ENCODE measurements at regions not wholly inside any gene's neighbourhood (a gene's known extent, or its start where the extent isn't known, plus 50 kb on each side); places are given as distances from the start of the nearest gene placed in this dataset.

GRCh38 chr22:26851125-26851524 is 193.7 kb downstream of the MIAT start:
- H3K56ac ChIP-seq (replicated peaks; ENCODE audit: insufficient read length, low read depth, low read length) = no peak overlapping the region
- no peak for FAIRE-seq
- H3K4ac ChIP-seq (replicated peaks; ENCODE audit: insufficient read length, low read depth, low read length) = no peak overlapping the region
- H3K27me3 ChIP-seq (replicated peaks in 1 of 4; ENCODE audit: control insufficient read depth in 3 of 4, extremely low read depth in 1 of 4, insufficient read depth in 3 of 4, low read length in 3 of 4) = no peaks in the 10 kb centered on the region
- H2BK15ac ChIP-seq (ENCODE audit: low read length) = no peak overlapping the region
- no peaks in the 10 kb centered on the region for H3K36me3 ChIP-seq (ENCODE audit: control insufficient read depth in 2 of 4, insufficient read depth in 4 of 4, low read length in 3 of 4)
- H3K4me1 ChIP-seq (replicated peaks in 1 of 4; ENCODE audit: control insufficient read depth in 3 of 4, insufficient read depth in 4 of 4, low read length in 3 of 4) = peaks cover 0 to 3% (median 0%) of the 10 kb centered on the region in 4 experiments; a peak in 1 of 7 replicates
- no peak overlapping the region for H4K8ac ChIP-seq (ENCODE audit: extremely low read depth, insufficient read depth, low read length)
- DNase-seq (ENCODE audit: low read depth in 1 of 2, low spot score in 2 of 2) = peak in 1 of 2 experiments; percentile 6
- H3K79me2 ChIP-seq (ENCODE audit: control insufficient read depth in 1 of 2, insufficient read depth in 2 of 2, low read length in 2 of 2) = no peaks in the 10 kb centered on the region
- H2AFZ ChIP-seq (ENCODE audit: low read length) = no peak overlapping the region
- H3K23ac ChIP-seq (ENCODE audit: insufficient read length) = no peak overlapping the region
- WGBS, 2 experiments (ENCODE audit: extremely low coverage in 1 of 2, insufficient coverage in 1 of 2, insufficient read length in 1 of 2, insufficient replicate concordance in 2 of 2, low coverage in 1 of 2, low lambda C conversion rate in 2 of 2, missing lambda C conversion rate in 1 of 2) = 91% methylated on average over 1 of the region's 1 CpG; no CpG with 5 or more reads in 1 of the 2 experiments
- H2BK120ac ChIP-seq (replicated peaks; ENCODE audit: low read depth, low read length) = no peak overlapping the region
- H2BK12ac ChIP-seq (ENCODE audit: low read depth, low read length) = no peak overlapping the region
- no peaks in the 10 kb centered on the region for H3K79me1 ChIP-seq (ENCODE audit: low read depth, low read length)
- CTCF ChIA-PET (ENCODE audit: partially characterized antibody) = no interaction called here
- H4K5ac ChIP-seq (ENCODE audit: insufficient read length, low read depth, low read length) = no peak overlapping the region
- H2AK5ac ChIP-seq (ENCODE audit: low read depth, low read length) = no peak overlapping the region
- H4K20me1 ChIP-seq (replicated peaks in 1 of 2; ENCODE audit: control insufficient read depth in 1 of 2, insufficient read depth in 2 of 2, low read length in 2 of 2) = no peaks in the 10 kb centered on the region
- no peak overlapping the region for H3K4me2 ChIP-seq (ENCODE audit: insufficient read depth in 1 of 2, low read depth in 2 of 2, low read length in 2 of 2)
- no peak overlapping the region for H3K9ac ChIP-seq (replicated peaks in 1 of 4; ENCODE audit: extremely low read depth in 1 of 4, low read depth in 3 of 4, low read length in 3 of 4)
- no peak overlapping the region for H3K14ac ChIP-seq (ENCODE audit: insufficient read length)
- H3K18ac ChIP-seq (ENCODE audit: extremely low read depth, low read length) = no peak overlapping the region
- no peak overlapping the region for H4K91ac ChIP-seq (replicated peaks; ENCODE audit: insufficient read length, low read length)
- POLR2A ChIA-PET (ENCODE audit: partially characterized antibody) = no interaction called here
- no peaks in the 10 kb centered on the region for H3K23me2 ChIP-seq (ENCODE audit: low read depth, low read length)
- H3K9me3 ChIP-seq (ENCODE audit: insufficient read depth in 2 of 2, low read depth in 1 of 2, low read length in 1 of 2) = no peaks in the 10 kb centered on the region
- no peak overlapping the region for H3K4me3 ChIP-seq (ENCODE audit: extremely low read depth in 1 of 4, insufficient read depth in 2 of 4, low read depth in 3 of 4, low read length in 4 of 4)
- H2BK20ac ChIP-seq (ENCODE audit: low read length) = no peak overlapping the region
- H2BK5ac ChIP-seq (ENCODE audit: low read depth, low read length) = no peak overlapping the region
- no peak overlapping the region for H3K27ac ChIP-seq (ENCODE audit: low read depth, low read length)
- TF ChIP-seq CHD2 (IDR thresholded peaks at IDR 0.05; ENCODE audit: low read length) (no peak), KDM1A (IDR thresholded peaks at IDR 0.05; ENCODE audit: borderline replicate concordance, low read length) (no peak), SP1 (IDR thresholded peaks at IDR 0.05; ENCODE audit: low read depth, low read length) (no peak), CTBP2 (IDR thresholded peaks at IDR 0.05; ENCODE audit: borderline replicate concordance, insufficient read depth, insufficient read length, low read length) (no peak), MAX (IDR thresholded peaks at IDR 0.05) (no peak), RBBP5 (IDR thresholded peaks at IDR 0.05; ENCODE audit: borderline replicate concordance, low read depth, low read length) (no peak), RFX5 (IDR thresholded peaks at IDR 0.05; ENCODE audit: borderline replicate concordance, low read depth, low read length) (no peak), SRF (IDR thresholded peaks at IDR 0.05; ENCODE audit: low read depth, low read length) (no peak), ATF3 (IDR thresholded peaks at IDR 0.05; ENCODE audit: insufficient read depth, low read depth, low read length) (no peak), SIN3A (conservative IDR thresholded peaks at IDR 0.05 in 1 of 2, IDR thresholded peaks at IDR 0.05 in 1 of 2; ENCODE audit: low read depth in 1 of 2, low read length in 2 of 2) (no peak), FOSL1 (IDR thresholded peaks at IDR 0.05; ENCODE audit: insufficient read depth, low read depth, low read length) (no peak), HDAC2 (IDR thresholded peaks at IDR 0.05; ENCODE audit: borderline replicate concordance in 1 of 2, low read depth in 2 of 2, low read length in 2 of 2) (no peak), SP2 (IDR thresholded peaks at IDR 0.05; ENCODE audit: low read length) (no peak), SAP30 (IDR thresholded peaks at IDR 0.05; ENCODE audit: insufficient read depth, insufficient replicate concordance, low read length) (no peak)

Measured in H1 (cell line).